ENCODE measurements at regions not wholly inside any gene's neighbourhood (a gene's known extent, or its start where the extent isn't known, plus 50 kb on each side); places are given as distances from the start of the nearest gene placed in this dataset.

DNA sequence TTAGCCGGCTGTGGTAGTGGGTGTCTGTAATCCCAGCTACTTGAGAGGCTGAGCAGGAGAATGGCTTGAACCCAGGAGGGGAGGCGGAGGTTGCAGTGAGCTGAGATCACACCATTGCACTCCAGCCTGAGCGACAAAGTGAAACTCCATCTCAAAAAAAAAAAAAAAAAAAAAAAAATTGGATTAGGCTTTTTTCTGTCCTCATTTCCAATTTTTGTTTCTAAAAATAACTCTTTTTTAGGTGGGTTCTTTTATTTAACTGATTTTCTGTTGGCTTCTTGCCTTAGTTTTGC is 863.7 kb downstream of the LRFN5 start:
- no peak for TF ChIP-seq CTCF (IDR thresholded peaks at IDR 0.05 in 4 of 5, conservative IDR thresholded peaks at IDR 0.05 in 1 of 5)
- no peak for TF ChIP-seq POLR2A (IDR thresholded peaks at IDR 0.05)

All from gastrocnemius medialis (tissue), 4 donors.